Keratinocyte (primary cell): ENCODE measurements at regions not wholly inside any gene's neighbourhood (a gene's known extent, or its start where the extent isn't known, plus 50 kb on each side); places are given as distances from the start of the nearest gene placed in this dataset.

Experiments
- DNase-seq: peaks from one replicate; pipeline ENCODE4 v3.0.0-alpha.2; 2011; ENCODE audit warnings: low read depth, missing footprints, low spot score
- FAIRE-seq: peaks from 2 replicates; lab custom pipeline; 2011; peaks lifted over from hg19 to GRCh38; lab: Jason Lieb, UNC
- H2AFZ ChIP-seq: 2 replicates; pipeline ENCODE4 v1.6.0; 2012; ENCODE audit warnings: low read length, control low read depth, inconsistent platforms; ENCODE audit not compliant: control insufficient read depth
- H3K27ac ChIP-seq: 2 replicates; pipeline ENCODE4 v1.5.1; 2011; ENCODE audit warnings: low read length; ENCODE audit not compliant: control insufficient read depth, insufficient read depth
- H3K27me3 ChIP-seq: 3 replicates; pipeline ENCODE4 v1.6.0; 2011; ENCODE audit warnings: low read length; ENCODE audit not compliant: control insufficient read depth, insufficient read depth; ENCODE audit errors: extremely low read depth
- H3K36me3 ChIP-seq, 2 experiments: 2 replicates in 1 of 2; 3 replicates in 1 of 2; pipeline ENCODE4 v1.5.1; 2011; ENCODE audit warnings: low read length in 2 of 2, mild to moderate bottlenecking in 1 of 2; ENCODE audit not compliant: control insufficient read depth in 2 of 2, insufficient read depth in 2 of 2; ENCODE audit errors: extremely low read depth in 1 of 2
- H3K4me1 ChIP-seq: 3 replicates; pipeline ENCODE4 v1.5.1; 2011; ENCODE audit warnings: low read length; ENCODE audit not compliant: control insufficient read depth, insufficient read depth; ENCODE audit errors: extremely low read depth
- H3K4me2 ChIP-seq: 3 replicates; pipeline ENCODE4 v1.6.0; 2011; ENCODE audit warnings: low read depth, low read length; ENCODE audit not compliant: control insufficient read depth, insufficient read depth; ENCODE audit errors: extremely low read depth
- H3K4me3 ChIP-seq, 3 experiments: fragments of 200-600 bp in 1 of 3; sonication (generic) in 1 of 3; 2 replicates in 2 of 3; 3 replicates in 1 of 3; pipeline ENCODE4 v1.5.1; 2011 to 2016; ENCODE audit warnings: low read length in 3 of 3, mild to moderate bottlenecking in 3 of 3, control low read depth in 2 of 3, inconsistent platforms in 1 of 3, low read depth in 1 of 3, mixed read lengths in 1 of 3, mixed run types in 1 of 3, moderate library complexity in 1 of 3; ENCODE audit not compliant: control insufficient read depth in 2 of 3, insufficient read depth in 2 of 3; ENCODE audit errors: extremely low read depth in 1 of 3
- H3K79me2 ChIP-seq: 2 replicates; pipeline ENCODE4 v1.6.0; 2012; ENCODE audit warnings: low read length; ENCODE audit not compliant: control insufficient read depth, insufficient read depth
- H3K9ac ChIP-seq: 3 replicates; pipeline ENCODE4 v1.6.0; 2011; ENCODE audit warnings: low read length; ENCODE audit not compliant: control insufficient read depth, insufficient read depth; ENCODE audit errors: extremely low read depth
- H3K9me1 ChIP-seq: 3 replicates; pipeline ENCODE4 v1.6.0; 2011; ENCODE audit warnings: low read length; ENCODE audit not compliant: control insufficient read depth, insufficient read depth; ENCODE audit errors: extremely low read depth
- H3K9me3 ChIP-seq: 2 replicates; pipeline ENCODE4 v1.5.1; 2012; ENCODE audit warnings: low read depth, low read length; ENCODE audit not compliant: control insufficient read depth
- H4K20me1 ChIP-seq: 3 replicates; pipeline ENCODE4 v1.6.0; 2011; ENCODE audit warnings: low read length; ENCODE audit not compliant: control insufficient read depth, insufficient read depth; ENCODE audit errors: extremely low read depth
- EZH2 ChIP-seq: IDR thresholded peaks from one replicate; pipeline ENCODE4 v1.6.1; 2012; ENCODE audit warnings: inconsistent platforms, mild to moderate bottlenecking, low read length, moderate library complexity
- dilution Hi-C: fragments of 300-500 bp; cut with MboI; formaldehyde crosslinking; loops from one replicate; pipeline ENCODE4 v1.7.0; 2020; ENCODE audit warnings: low sequenced_read_pairs; ENCODE audit not compliant: extremely low pct_ligation_motif_present
- TF ChIP-seq, protein P1 (sequence below), 3 experiments: IDR thresholded peaks in 1 of 3; conservative IDR thresholded peaks in 1 of 3; optimal IDR thresholded peaks in 1 of 3; 2 replicates in 2 of 3; 3 replicates in 1 of 3; pipeline versions ENCODE3 to v1.5.1; 2011; ENCODE audit warnings: low read length in 3 of 3, mild to moderate bottlenecking in 3 of 3, moderate library complexity in 2 of 3, control low read depth in 1 of 3, inconsistent platforms in 1 of 3; ENCODE audit not compliant: insufficient read depth in 2 of 3; ENCODE audit errors: extremely low read depth in 1 of 3

DNA sequence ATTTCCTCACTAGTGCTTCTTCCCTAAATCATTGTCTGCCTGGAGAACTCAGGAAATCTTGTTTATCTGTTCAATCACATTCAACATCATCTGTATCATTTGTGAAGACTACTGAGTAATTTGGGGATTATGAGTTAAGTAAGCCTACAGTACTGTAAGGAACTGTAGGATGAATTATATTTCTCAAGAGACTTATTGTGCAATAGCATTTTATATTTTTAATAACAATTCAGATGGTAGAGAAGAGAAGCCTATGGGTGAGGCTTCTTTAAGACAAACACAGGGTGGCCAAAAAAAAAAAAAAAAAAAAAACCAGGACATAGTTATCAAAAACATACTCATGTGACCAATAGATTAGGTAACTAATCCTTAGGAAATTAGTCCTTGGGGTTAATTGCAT lies 282.7 kb downstream of the FAM181B start:
- no peaks in the 10 kb centered on the region for H3K9me3 ChIP-seq
- DNase-seq (no peak), FAIRE-seq (no peak)
- no peaks in the 10 kb centered on the region for H4K20me1 ChIP-seq
- dilution Hi-C loops: no loop called here
- H3K9ac ChIP-seq: no peak overlapping the region
- H3K27ac ChIP-seq: no peak overlapping the region
- no peak overlapping the region for H2AFZ ChIP-seq
- H3K27me3 ChIP-seq: no peaks in the 10 kb centered on the region
- no peaks in the 10 kb centered on the region for H3K79me2 ChIP-seq
- H3K9me1 ChIP-seq: no peaks in the 10 kb centered on the region
- no peaks in the 10 kb centered on the region for H3K4me1 ChIP-seq
- TF ChIP-seq EZH2: no peak
- TF ChIP-seq, protein P1, sequence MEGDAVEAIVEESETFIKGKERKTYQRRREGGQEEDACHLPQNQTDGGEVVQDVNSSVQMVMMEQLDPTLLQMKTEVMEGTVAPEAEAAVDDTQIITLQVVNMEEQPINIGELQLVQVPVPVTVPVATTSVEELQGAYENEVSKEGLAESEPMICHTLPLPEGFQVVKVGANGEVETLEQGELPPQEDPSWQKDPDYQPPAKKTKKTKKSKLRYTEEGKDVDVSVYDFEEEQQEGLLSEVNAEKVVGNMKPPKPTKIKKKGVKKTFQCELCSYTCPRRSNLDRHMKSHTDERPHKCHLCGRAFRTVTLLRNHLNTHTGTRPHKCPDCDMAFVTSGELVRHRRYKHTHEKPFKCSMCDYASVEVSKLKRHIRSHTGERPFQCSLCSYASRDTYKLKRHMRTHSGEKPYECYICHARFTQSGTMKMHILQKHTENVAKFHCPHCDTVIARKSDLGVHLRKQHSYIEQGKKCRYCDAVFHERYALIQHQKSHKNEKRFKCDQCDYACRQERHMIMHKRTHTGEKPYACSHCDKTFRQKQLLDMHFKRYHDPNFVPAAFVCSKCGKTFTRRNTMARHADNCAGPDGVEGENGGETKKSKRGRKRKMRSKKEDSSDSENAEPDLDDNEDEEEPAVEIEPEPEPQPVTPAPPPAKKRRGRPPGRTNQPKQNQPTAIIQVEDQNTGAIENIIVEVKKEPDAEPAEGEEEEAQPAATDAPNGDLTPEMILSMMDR (optimal IDR thresholded peaks at IDR 0.05 in 1 of 3, IDR thresholded peaks at IDR 0.05 in 1 of 3, conservative IDR thresholded peaks at IDR 0.05 in 1 of 3; ENCODE audit: extremely low read depth in 1 of 3, insufficient read depth in 2 of 3, low read length in 3 of 3): no peak
- no peak overlapping the region for H3K4me3 ChIP-seq
- H3K4me2 ChIP-seq: no peak overlapping the region
- no peaks in the 10 kb centered on the region for H3K36me3 ChIP-seq

DNA sequence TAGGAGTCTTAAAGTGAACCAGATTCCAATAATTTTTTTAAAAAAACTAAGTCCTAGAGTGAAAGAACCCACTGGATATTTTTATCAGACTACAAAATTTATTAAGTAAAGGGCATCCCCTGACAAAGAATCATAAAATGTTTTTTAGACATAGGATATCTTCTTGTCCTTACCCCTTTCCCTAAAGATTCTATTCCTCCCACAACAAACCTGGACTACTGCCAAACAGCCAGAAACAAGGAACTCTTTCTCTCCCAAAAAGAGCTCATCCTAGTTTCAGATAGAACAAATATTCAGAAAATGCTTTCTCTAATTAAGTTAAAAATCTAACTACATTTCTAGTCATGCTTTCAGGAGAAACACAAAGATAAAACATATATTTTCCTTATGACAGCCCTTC lies 327.1 kb downstream of the FAM181B start:
- dilution Hi-C loops: no loop called here
- H3K4me3 ChIP-seq: no peak overlapping the region
- no peaks in the 10 kb centered on the region for H3K79me2 ChIP-seq
- H3K9me1 ChIP-seq: no peaks in the 10 kb centered on the region
- H3K9ac ChIP-seq: no peak overlapping the region
- H3K4me1 ChIP-seq: no peaks in the 10 kb centered on the region
- no peak overlapping the region for H3K27ac ChIP-seq
- FAIRE-seq (no peak), DNase-seq (no peak)
- no peak overlapping the region for H2AFZ ChIP-seq
- no peaks in the 10 kb centered on the region for H3K27me3 ChIP-seq
- TF ChIP-seq, protein P1 (optimal IDR thresholded peaks at IDR 0.05 in 1 of 3, IDR thresholded peaks at IDR 0.05 in 1 of 3, conservative IDR thresholded peaks at IDR 0.05 in 1 of 3; ENCODE audit: extremely low read depth in 1 of 3, insufficient read depth in 2 of 3, low read length in 3 of 3): no peak
- TF ChIP-seq EZH2: no peak
- no peaks in the 10 kb centered on the region for H4K20me1 ChIP-seq
- H3K36me3 ChIP-seq: no peaks in the 10 kb centered on the region
- no peak overlapping the region for H3K4me2 ChIP-seq
- no peaks in the 10 kb centered on the region for H3K9me3 ChIP-seq
